Fibroblast of skin of scalp (primary cell): ENCODE measurements at regions not wholly inside any gene's neighbourhood (a gene's known extent, or its start where the extent isn't known, plus 50 kb on each side); places are given as distances from the start of the nearest gene placed in this dataset.
A peak's percentile ranks its signal among the peaks of the same experiment; 100 is the strongest.
"Not testable (repeated sequence)": the region's sequence is repeated elsewhere in the genome, so short reads cannot be mapped to it uniquely, and the experiment has no call there.

ENCODE experiments used
- DNase-seq: peaks from one replicate; pipeline ENCODE4 v3.0.0-alpha.2; 2013

GRCh38 chr4:28436191-28437080 lies 1575.8 kb downstream of the STIM2 start:
- DNase-seq, result no peak

- DNase-seq, result no peak
Observed at GRCh38 chr4:28443371-28443770, 1582.7 kb downstream of the STIM2 start.

- DNase-seq, result no peak
Observed at GRCh38 chr4:28443801-28444412, 1583.3 kb downstream of the STIM2 start.

- DNase-seq, result no peak
Observed at GRCh38 chr4:28444886-28445496, 1584.3 kb downstream of the STIM2 start.

- DNase-seq, result no peak
Observed at GRCh38 chr4:28449085-28449484, 1588.4 kb downstream of the STIM2 start.

GRCh38 chr4:28451346-28451745 lies 1590.7 kb downstream of the STIM2 start:
- no peak for DNase-seq

GRCh38 chr4:28462766-28463700 lies 1602.4 kb downstream of the STIM2 start:
- DNase-seq, result no peak

GRCh38 chr4:28464823-28465222 lies 1604.2 kb downstream of the STIM2 start:
- no peak for DNase-seq

- DNase-seq, result not testable (repeated sequence)
Observed at GRCh38 chr4:28466886-28467285, 1606.2 kb downstream of the STIM2 start.

- no peak for DNase-seq
Observed at GRCh38 chr4:28469387-28469786, 1608.7 kb downstream of the STIM2 start.

- DNase-seq, result peak; percentile 18
Observed at GRCh38 chr4:28469886-28470285, 1609.2 kb downstream of the STIM2 start.

GRCh38 chr4:28475381-28475780 lies 1614.7 kb downstream of the STIM2 start:
- no peak for DNase-seq

GRCh38 chr4:28479666-28480065 lies 1619.0 kb downstream of the STIM2 start:
- DNase-seq, result no peak

- no peak for DNase-seq
Observed at GRCh38 chr4:28481565-28481964, 1620.9 kb downstream of the STIM2 start.

GRCh38 chr4:28482580-28483270 lies 1622.1 kb downstream of the STIM2 start:
- no peak for DNase-seq

- no peak for DNase-seq
Observed at GRCh38 chr4:28488021-28488420, 1627.4 kb downstream of the STIM2 start.

GRCh38 chr4:28490669-28491068 lies 1630.0 kb downstream of the STIM2 start:
- DNase-seq, result no peak

- no peak for DNase-seq
Observed at GRCh38 chr4:28505064-28505463, 1644.4 kb downstream of the STIM2 start.

GRCh38 chr4:28508636-28509035 lies 1648.0 kb downstream of the STIM2 start:
- DNase-seq, result no peak

GRCh38 chr4:28514766-28515165 lies 1654.1 kb downstream of the STIM2 start:
- not testable (repeated sequence) for DNase-seq

GRCh38 chr4:28518561-28519165 lies 1658.0 kb downstream of the STIM2 start:
- peak; percentile 59 for DNase-seq
